ENCODE measurements at regions not wholly inside any gene's neighbourhood (a gene's known extent, or its start where the extent isn't known, plus 50 kb on each side); places are given as distances from the start of the nearest gene placed in this dataset.

DNA sequence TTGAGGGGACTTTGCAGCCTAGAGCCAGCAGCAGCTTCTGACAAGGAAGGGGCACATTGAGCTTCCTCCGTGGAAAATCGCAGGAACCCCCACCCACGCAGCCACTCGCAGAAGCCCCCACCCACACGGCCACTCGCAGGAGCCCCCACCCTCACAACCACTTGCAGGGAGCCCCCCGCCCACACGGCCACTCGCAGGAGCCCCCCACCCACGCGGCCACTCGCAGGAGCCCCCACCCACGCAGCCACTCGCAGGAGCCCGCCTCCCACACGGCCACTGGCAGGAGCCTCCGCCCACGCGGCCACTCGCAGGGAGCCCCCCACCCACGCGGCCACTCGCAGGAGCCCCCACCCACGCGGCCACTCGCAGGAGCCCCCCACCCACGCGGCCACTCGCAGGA lies 228.4 kb upstream of the CDH4 start:
- H2AK9ac ChIP-seq (replicated peaks; ENCODE audit: low read depth, low read length, poor library complexity) = no peak overlapping the region
- no peak overlapping the region for H2BK120ac ChIP-seq (ENCODE audit: low read depth, low read length)
- POLR2A ChIA-PET (ENCODE audit: unreplicated experiment) = no interaction called here
- H3K4me2 ChIP-seq (ENCODE audit: low read depth, low read length) = no peak overlapping the region
- WGBS, 2 experiments (ENCODE audit: extremely low coverage in 2 of 2, insufficient read length in 1 of 2) = no CpG with 5 or more reads among the region's 29 CpGs
- CTCF ChIA-PET = no interaction called here
- H3K4me1 ChIP-seq (ENCODE audit: control insufficient read depth, insufficient read depth, low read length) = no peaks in the 10 kb centered on the region
- no peak overlapping the region for H2AFZ ChIP-seq (replicated peaks; ENCODE audit: low read length, poor library complexity)
- no peak overlapping the region for H3K23ac ChIP-seq (ENCODE audit: low read depth, low read length)
- H3K4ac ChIP-seq (ENCODE audit: low read depth, low read length) = no peak overlapping the region
- H3K14ac ChIP-seq (replicated peaks; ENCODE audit: low read depth, low read length) = no peak overlapping the region
- intact Hi-C loops (cut with micrococcal nuclease) = no loop called here
- H3K79me1 ChIP-seq (ENCODE audit: low read depth in 1 of 2, low read length in 2 of 2) = no peaks in the 10 kb centered on the region
- H3K9me3 ChIP-seq (ENCODE audit: control insufficient read depth, insufficient read depth, low read length) = peaks cover 17% of the 10 kb centered on the region
- BruUV-seq (replicated peaks) = no TSS peak
- no peaks in the 10 kb centered on the region for H3K27me3 ChIP-seq (ENCODE audit: control insufficient read depth, insufficient read depth, low read length)
- DNase-seq (no peak), ATAC-seq (ENCODE audit: low read depth) (no peak)
- H4K91ac ChIP-seq (ENCODE audit: insufficient read depth, low read depth, low read length) = no peak overlapping the region
- H3K56ac ChIP-seq (ENCODE audit: extremely low read depth, insufficient read depth, low read length) = no peak overlapping the region
- no peak overlapping the region for H2AK5ac ChIP-seq (ENCODE audit: low read depth, low read length)
- no peaks in the 10 kb centered on the region for H4K20me1 ChIP-seq (ENCODE audit: insufficient read depth, low read length)
- H4K8ac ChIP-seq (ENCODE audit: low read depth in 2 of 2, low read length in 2 of 2) = no peak overlapping the region
- dilution Hi-C loops (cut with HindIII; ENCODE audit: low sequenced_read_pairs, unreplicated experiment) = no loop called here
- no peaks in the 10 kb centered on the region for H3K36me3 ChIP-seq (ENCODE audit: control insufficient read depth, insufficient read depth, low read length)
- H3K9me1 ChIP-seq (ENCODE audit: insufficient read depth, low read length) = no peaks in the 10 kb centered on the region
- no peak overlapping the region for H4K5ac ChIP-seq (ENCODE audit: low read depth, low read length)
- TF ChIP-seq BHLHE40 (IDR thresholded peaks at IDR 0.05; ENCODE audit: low read depth, low read length) = no peak
- TF ChIP-seq CHD1 (IDR thresholded peaks at IDR 0.05; ENCODE audit: low read depth, low read length) = no peak
- no peak for TF ChIP-seq MAZ (IDR thresholded peaks at IDR 0.05; ENCODE audit: borderline replicate concordance, low read depth, low read length)
- TF ChIP-seq MAFK (IDR thresholded peaks at IDR 0.05; ENCODE audit: low read depth, low read length) = no peak
- TF ChIP-seq, protein P1, sequence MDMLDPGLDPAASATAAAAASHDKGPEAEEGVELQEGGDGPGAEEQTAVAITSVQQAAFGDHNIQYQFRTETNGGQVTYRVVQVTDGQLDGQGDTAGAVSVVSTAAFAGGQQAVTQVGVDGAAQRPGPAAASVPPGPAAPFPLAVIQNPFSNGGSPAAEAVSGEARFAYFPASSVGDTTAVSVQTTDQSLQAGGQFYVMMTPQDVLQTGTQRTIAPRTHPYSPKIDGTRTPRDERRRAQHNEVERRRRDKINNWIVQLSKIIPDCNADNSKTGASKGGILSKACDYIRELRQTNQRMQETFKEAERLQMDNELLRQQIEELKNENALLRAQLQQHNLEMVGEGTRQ (IDR thresholded peaks at IDR 0.05; ENCODE audit: low read depth, low read length) = no peak
- TF ChIP-seq, protein P2, sequence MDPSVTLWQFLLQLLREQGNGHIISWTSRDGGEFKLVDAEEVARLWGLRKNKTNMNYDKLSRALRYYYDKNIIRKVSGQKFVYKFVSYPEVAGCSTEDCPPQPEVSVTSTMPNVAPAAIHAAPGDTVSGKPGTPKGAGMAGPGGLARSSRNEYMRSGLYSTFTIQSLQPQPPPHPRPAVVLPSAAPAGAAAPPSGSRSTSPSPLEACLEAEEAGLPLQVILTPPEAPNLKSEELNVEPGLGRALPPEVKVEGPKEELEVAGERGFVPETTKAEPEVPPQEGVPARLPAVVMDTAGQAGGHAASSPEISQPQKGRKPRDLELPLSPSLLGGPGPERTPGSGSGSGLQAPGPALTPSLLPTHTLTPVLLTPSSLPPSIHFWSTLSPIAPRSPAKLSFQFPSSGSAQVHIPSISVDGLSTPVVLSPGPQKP (IDR thresholded peaks at IDR 0.05; ENCODE audit: borderline replicate concordance, low read depth, low read length) = no peak
- TF ChIP-seq, protein P3, sequence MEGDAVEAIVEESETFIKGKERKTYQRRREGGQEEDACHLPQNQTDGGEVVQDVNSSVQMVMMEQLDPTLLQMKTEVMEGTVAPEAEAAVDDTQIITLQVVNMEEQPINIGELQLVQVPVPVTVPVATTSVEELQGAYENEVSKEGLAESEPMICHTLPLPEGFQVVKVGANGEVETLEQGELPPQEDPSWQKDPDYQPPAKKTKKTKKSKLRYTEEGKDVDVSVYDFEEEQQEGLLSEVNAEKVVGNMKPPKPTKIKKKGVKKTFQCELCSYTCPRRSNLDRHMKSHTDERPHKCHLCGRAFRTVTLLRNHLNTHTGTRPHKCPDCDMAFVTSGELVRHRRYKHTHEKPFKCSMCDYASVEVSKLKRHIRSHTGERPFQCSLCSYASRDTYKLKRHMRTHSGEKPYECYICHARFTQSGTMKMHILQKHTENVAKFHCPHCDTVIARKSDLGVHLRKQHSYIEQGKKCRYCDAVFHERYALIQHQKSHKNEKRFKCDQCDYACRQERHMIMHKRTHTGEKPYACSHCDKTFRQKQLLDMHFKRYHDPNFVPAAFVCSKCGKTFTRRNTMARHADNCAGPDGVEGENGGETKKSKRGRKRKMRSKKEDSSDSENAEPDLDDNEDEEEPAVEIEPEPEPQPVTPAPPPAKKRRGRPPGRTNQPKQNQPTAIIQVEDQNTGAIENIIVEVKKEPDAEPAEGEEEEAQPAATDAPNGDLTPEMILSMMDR (conservative IDR thresholded peaks at IDR 0.05; ENCODE audit: low read depth, low read length) = no peak
- TF ChIP-seq CEBPB (IDR thresholded peaks at IDR 0.05; ENCODE audit: low read depth, low read length) = no peak
- no peak for TF ChIP-seq RFX5 (IDR thresholded peaks at IDR 0.05; ENCODE audit: low read depth, low read length)
- no peak for TF ChIP-seq SMC3 (IDR thresholded peaks at IDR 0.05; ENCODE audit: low read depth, low read length)
- TF ChIP-seq RAD21 (IDR thresholded peaks at IDR 0.05; ENCODE audit: low read length) = no peak
- TF ChIP-seq RCOR1 (IDR thresholded peaks at IDR 0.05; ENCODE audit: insufficient replicate concordance, low read length) = no peak
- no peak for TF ChIP-seq FOS (IDR thresholded peaks at IDR 0.05; ENCODE audit: low read depth, low read length)
- TF ChIP-seq POLR2A (IDR thresholded peaks at IDR 0.05; ENCODE audit: low read depth, low read length) = no peak
- TF ChIP-seq NFE2L2 (IDR thresholded peaks at IDR 0.05; ENCODE audit: low read depth, low read length) = no peak
- TF ChIP-seq MXI1 (IDR thresholded peaks at IDR 0.05; ENCODE audit: borderline replicate concordance, low read depth, low read length) = no peak
- no peak overlapping the region for H3K4me3 ChIP-seq (ENCODE audit: insufficient read depth, low read depth, low read length)
- H3K27ac ChIP-seq (ENCODE audit: insufficient read depth, low read length) = no peak overlapping the region
- no peak overlapping the region for H3K9ac ChIP-seq (ENCODE audit: low read depth, low read length)
- no peak overlapping the region for H3K18ac ChIP-seq (ENCODE audit: low read depth, low read length)
- H2BK15ac ChIP-seq (ENCODE audit: low read depth, low read length) = no peak overlapping the region
- H2BK20ac ChIP-seq (ENCODE audit: low read depth, low read length) = no peak overlapping the region
- in situ Hi-C loops (cut with MboI; ENCODE audit: low sequenced_read_pairs) = no loop called here
- no peak overlapping the region for H2BK5ac ChIP-seq (ENCODE audit: low read depth, low read length, poor library complexity, severe bottlenecking)
